Mucosa of rectum (tissue), 2 donors: ENCODE measurements at regions not wholly inside any gene's neighbourhood (a gene's known extent, or its start where the extent isn't known, plus 50 kb on each side); places are given as distances from the start of the nearest gene placed in this dataset.

ENCODE experiments used
- H3K27ac ChIP-seq, 2 donors: one replicate each; pipeline ENCODE4 v1.7.0; 2013; ENCODE audit warnings: inconsistent platforms in 2 of 2, low read depth in 2 of 2, low read length in 2 of 2
- H3K27me3 ChIP-seq, 2 donors: one replicate each; pipeline ENCODE4 v1.7.0; 2013; ENCODE audit warnings: low read length in 2 of 2; ENCODE audit not compliant: control insufficient read depth in 2 of 2, insufficient read depth in 2 of 2
- H3K36me3 ChIP-seq, 2 donors: one replicate each; pipeline ENCODE4 v1.7.0; 2013; ENCODE audit warnings: low read length in 2 of 2; ENCODE audit not compliant: control insufficient read depth in 2 of 2, insufficient read depth in 2 of 2
- H3K4me1 ChIP-seq, 2 donors: one replicate each; pipeline ENCODE4 v1.7.0; 2013; ENCODE audit warnings: low read length in 2 of 2, mild to moderate bottlenecking in 1 of 2; ENCODE audit not compliant: control insufficient read depth in 2 of 2, insufficient read depth in 2 of 2
- H3K4me3 ChIP-seq, 2 donors: one replicate each; pipeline ENCODE4 v1.7.0; 2013; ENCODE audit warnings: low read length in 2 of 2
- H3K9ac ChIP-seq, 2 donors: one replicate each; pipeline ENCODE4 v1.7.0; 2013; ENCODE audit warnings: low read length in 2 of 2, low read depth in 1 of 2, mild to moderate bottlenecking in 1 of 2
- H3K9me3 ChIP-seq, 2 donors: one replicate each; pipeline ENCODE4 v1.7.0; 2013; ENCODE audit warnings: low read length in 2 of 2; ENCODE audit not compliant: control insufficient read depth in 2 of 2
- donor health status: healthy.
- donor health status: Normal muscosa, but diverticular disease.

- no peaks in the 10 kb centered on the region for H3K4me1 ChIP-seq
- no peak overlapping the region for H3K9ac ChIP-seq
- no peaks in the 10 kb centered on the region for H3K36me3 ChIP-seq
- H3K27ac ChIP-seq = no peak overlapping the region
- no peaks in the 10 kb centered on the region for H3K9me3 ChIP-seq
- no peaks in the 10 kb centered on the region for H3K27me3 ChIP-seq
- no peak overlapping the region for H3K4me3 ChIP-seq
Observed at GRCh38 chr20:12358006-12358654, 440.4 kb downstream of the BTBD3 start.

- Histone ChIP-seq H3K4me3 (no peak overlapping the region), H3K27ac (no peak overlapping the region), H3K9ac (no peak overlapping the region)
Observed at GRCh38 chr20:12358655-12359009, 440.9 kb downstream of the BTBD3 start.

GRCh38 chr20:12371990-12372389 lies 454.3 kb downstream of the BTBD3 start:
- no peaks in the 10 kb centered on the region for H3K36me3 ChIP-seq
- H3K9me3 ChIP-seq = no peaks in the 10 kb centered on the region
- H3K27me3 ChIP-seq = no peaks in the 10 kb centered on the region
- H3K9ac ChIP-seq = no peak overlapping the region
- no peak overlapping the region for H3K4me3 ChIP-seq
- peaks cover 0 to 5% of the 10 kb centered on the region in 2 donors for H3K4me1 ChIP-seq
- H3K27ac ChIP-seq = no peak overlapping the region

More at GRCh38 chr20:12358655-12359009, 440.9 kb downstream of the BTBD3 start:
- Histone ChIP-seq H3K4me1 (no peaks in the 10 kb centered on the region), H3K9me3 (no peaks in the 10 kb centered on the region), H3K36me3 (no peaks in the 10 kb centered on the region), H3K27me3 (no peaks in the 10 kb centered on the region)

- Histone ChIP-seq H3K9me3 (no peaks in the 10 kb centered on the region), H3K9ac (no peak overlapping the region)
Observed at GRCh38 chr20:12372557-12372956, 454.9 kb downstream of the BTBD3 start.

GRCh38 chr20:12375967-12376366 lies 458.3 kb downstream of the BTBD3 start:
- Histone ChIP-seq H3K4me3 (no peak overlapping the region), H3K4me1 (peaks cover 0 to 5% of the 10 kb centered on the region in 2 donors), H3K27ac (no peak overlapping the region), H3K9ac (no peak overlapping the region), H3K27me3 (no peaks in the 10 kb centered on the region), H3K36me3 (no peaks in the 10 kb centered on the region), H3K9me3 (no peaks in the 10 kb centered on the region)

More at GRCh38 chr20:12372557-12372956, 454.9 kb downstream of the BTBD3 start:
- Histone ChIP-seq H3K4me1 (peaks cover 0 to 5% of the 10 kb centered on the region in 2 donors), H3K27me3 (no peaks in the 10 kb centered on the region), H3K36me3 (no peaks in the 10 kb centered on the region), H3K27ac (no peak overlapping the region), H3K4me3 (no peak overlapping the region)

GRCh38 chr20:12383821-12384220 lies 466.1 kb downstream of the BTBD3 start:
- no peaks in the 10 kb centered on the region for H3K4me1 ChIP-seq
- H3K4me3 ChIP-seq = no peak overlapping the region
- H3K9me3 ChIP-seq = no peaks in the 10 kb centered on the region
- H3K27ac ChIP-seq = no peak overlapping the region
- H3K9ac ChIP-seq = no peak overlapping the region
- H3K27me3 ChIP-seq = no peaks in the 10 kb centered on the region
- no peaks in the 10 kb centered on the region for H3K36me3 ChIP-seq

- Histone ChIP-seq H3K9me3 (no peaks in the 10 kb centered on the region), H3K4me3 (no peak overlapping the region), H3K36me3 (no peaks in the 10 kb centered on the region), H3K9ac (no peak overlapping the region), H3K27ac (no peak overlapping the region), H3K27me3 (no peaks in the 10 kb centered on the region), H3K4me1 (no peaks in the 10 kb centered on the region)
Observed at GRCh38 chr20:12386821-12387220, 469.1 kb downstream of the BTBD3 start.

GRCh38 chr20:12391099-12391498 lies 473.4 kb downstream of the BTBD3 start:
- Histone ChIP-seq H3K27ac (no peak overlapping the region), H3K36me3 (no peaks in the 10 kb centered on the region), H3K4me1 (no peaks in the 10 kb centered on the region), H3K9me3 (no peaks in the 10 kb centered on the region), H3K27me3 (no peaks in the 10 kb centered on the region), H3K9ac (no peak overlapping the region), H3K4me3 (no peak overlapping the region)

- H3K36me3 ChIP-seq = no peaks in the 10 kb centered on the region
- H3K4me1 ChIP-seq = no peaks in the 10 kb centered on the region
- H3K4me3 ChIP-seq = no peak overlapping the region
- no peak overlapping the region for H3K27ac ChIP-seq
- no peaks in the 10 kb centered on the region for H3K9me3 ChIP-seq
- H3K9ac ChIP-seq = no peak overlapping the region
- no peaks in the 10 kb centered on the region for H3K27me3 ChIP-seq
Observed at GRCh38 chr20:12394786-12395185, 477.1 kb downstream of the BTBD3 start.

- Histone ChIP-seq H3K4me1 (no peaks in the 10 kb centered on the region), H3K4me3 (no peak overlapping the region), H3K9ac (no peak overlapping the region), H3K9me3 (no peaks in the 10 kb centered on the region), H3K27me3 (no peaks in the 10 kb centered on the region), H3K27ac (no peak overlapping the region), H3K36me3 (no peaks in the 10 kb centered on the region)
Observed at GRCh38 chr20:12395353-12395752, 477.7 kb downstream of the BTBD3 start.

- Histone ChIP-seq H3K9ac (no peak overlapping the region), H3K9me3 (no peaks in the 10 kb centered on the region), H3K27ac (no peak overlapping the region), H3K4me3 (no peak overlapping the region), H3K36me3 (no peaks in the 10 kb centered on the region), H3K27me3 (no peaks in the 10 kb centered on the region), H3K4me1 (no peaks in the 10 kb centered on the region)
Observed at GRCh38 chr20:12395760-12396159, 478.1 kb downstream of the BTBD3 start.
